ENCODE measurements at regions not wholly inside any gene's neighbourhood (a gene's known extent, or its start where the extent isn't known, plus 50 kb on each side); places are given as distances from the start of the nearest gene placed in this dataset.

- no peak overlapping the region for H3K9ac ChIP-seq (ENCODE audit: insufficient read depth, low read length, poor library complexity, severe bottlenecking)
- DNase-seq = no peak
- no peak overlapping the region for H2AFZ ChIP-seq (ENCODE audit: insufficient read depth, low read depth, low read length, poor library complexity, severe bottlenecking)
- Mint-ChIP-seq H3K27me3 (ENCODE audit: low read depth in 3 of 3) (peaks cover 1 to 4% (median 2%) of the 10 kb centered on the region in 3 donors), H3K4me1 (no peaks in the 10 kb centered on the region), H3K4me3 (no peak overlapping the region), H3K36me3 (no peaks in the 10 kb centered on the region), H3K27ac (no peak overlapping the region), H3K9me3 (peaks cover 0 to 3% (median 0%) of the 10 kb centered on the region in 7 donors)
- no peak overlapping the region for H3K4me3 ChIP-seq (replicated peaks in 1 of 3; ENCODE audit: low read depth in 2 of 3, low read length in 3 of 3)
- no peaks in the 10 kb centered on the region for H3K4me1 ChIP-seq (ENCODE audit: control insufficient read depth in 1 of 2, insufficient read depth in 2 of 2, low read length in 2 of 2)
- no peaks in the 10 kb centered on the region for H3K27me3 ChIP-seq (ENCODE audit: control insufficient read depth in 2 of 2, insufficient read depth in 2 of 2, low read length in 2 of 2)
- no peaks in the 10 kb centered on the region for H3K9me3 ChIP-seq (replicated peaks in 1 of 2; ENCODE audit: control insufficient read depth in 1 of 2, insufficient read depth in 1 of 2, low read length in 2 of 2)
- H4K20me1 ChIP-seq (ENCODE audit: insufficient read depth, low read length) = no peaks in the 10 kb centered on the region
- H3K4me2 ChIP-seq (replicated peaks; ENCODE audit: extremely low read depth, low read length, poor library complexity, severe bottlenecking) = no peak overlapping the region
- H3K27ac ChIP-seq (ENCODE audit: low read depth in 1 of 2, low read length in 2 of 2) = no peak overlapping the region
- TF ChIP-seq, protein P1, sequence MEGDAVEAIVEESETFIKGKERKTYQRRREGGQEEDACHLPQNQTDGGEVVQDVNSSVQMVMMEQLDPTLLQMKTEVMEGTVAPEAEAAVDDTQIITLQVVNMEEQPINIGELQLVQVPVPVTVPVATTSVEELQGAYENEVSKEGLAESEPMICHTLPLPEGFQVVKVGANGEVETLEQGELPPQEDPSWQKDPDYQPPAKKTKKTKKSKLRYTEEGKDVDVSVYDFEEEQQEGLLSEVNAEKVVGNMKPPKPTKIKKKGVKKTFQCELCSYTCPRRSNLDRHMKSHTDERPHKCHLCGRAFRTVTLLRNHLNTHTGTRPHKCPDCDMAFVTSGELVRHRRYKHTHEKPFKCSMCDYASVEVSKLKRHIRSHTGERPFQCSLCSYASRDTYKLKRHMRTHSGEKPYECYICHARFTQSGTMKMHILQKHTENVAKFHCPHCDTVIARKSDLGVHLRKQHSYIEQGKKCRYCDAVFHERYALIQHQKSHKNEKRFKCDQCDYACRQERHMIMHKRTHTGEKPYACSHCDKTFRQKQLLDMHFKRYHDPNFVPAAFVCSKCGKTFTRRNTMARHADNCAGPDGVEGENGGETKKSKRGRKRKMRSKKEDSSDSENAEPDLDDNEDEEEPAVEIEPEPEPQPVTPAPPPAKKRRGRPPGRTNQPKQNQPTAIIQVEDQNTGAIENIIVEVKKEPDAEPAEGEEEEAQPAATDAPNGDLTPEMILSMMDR (IDR thresholded peaks at IDR 0.05) = no peak
- no peaks in the 10 kb centered on the region for H3K79me2 ChIP-seq (ENCODE audit: insufficient read depth, low read length)
- no peaks in the 10 kb centered on the region for H3K36me3 ChIP-seq (replicated peaks in 1 of 2; ENCODE audit: control insufficient read depth in 1 of 2, insufficient read depth in 2 of 2, low read length in 2 of 2)
- intact Hi-C loops (cut with micrococcal nuclease) = no loop called here
These were observed 127.5 kb upstream of the GIMD1 start for GRCh38 chr4:106496061-106496460.

DNA sequence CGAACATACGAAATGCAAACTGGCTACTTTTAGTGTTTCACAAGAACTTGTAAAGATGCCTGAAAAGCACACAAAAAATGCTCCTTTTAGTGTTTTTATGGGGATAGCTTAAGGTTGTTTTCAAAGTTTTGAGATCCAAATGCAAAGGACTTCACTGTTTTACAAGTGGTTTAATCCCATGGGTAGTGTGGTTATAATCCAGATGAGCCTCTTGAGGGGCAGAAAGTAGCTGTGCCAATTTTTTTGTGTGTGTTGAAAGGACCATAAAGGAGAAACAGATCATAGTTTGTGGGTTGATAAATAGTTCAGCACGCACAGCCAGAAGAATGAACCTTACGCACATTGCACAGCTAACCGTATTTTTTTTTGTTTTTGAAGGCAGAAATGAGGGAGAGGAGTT lies 126.9 kb upstream of the GIMD1 start:
- Histone ChIP-seq H3K9me3 (replicated peaks in 1 of 2; ENCODE audit: control insufficient read depth in 1 of 2, insufficient read depth in 1 of 2, low read length in 2 of 2) (no peaks in the 10 kb centered on the region), H3K27ac (ENCODE audit: low read depth in 1 of 2, low read length in 2 of 2) (no peak overlapping the region), H3K27me3 (ENCODE audit: control insufficient read depth in 2 of 2, insufficient read depth in 2 of 2, low read length in 2 of 2) (no peaks in the 10 kb centered on the region), H4K20me1 (ENCODE audit: insufficient read depth, low read length) (no peaks in the 10 kb centered on the region), H3K4me2 (replicated peaks; ENCODE audit: extremely low read depth, low read length, poor library complexity, severe bottlenecking) (no peak overlapping the region), H2AFZ (ENCODE audit: insufficient read depth, low read depth, low read length, poor library complexity, severe bottlenecking) (no peak overlapping the region), H3K79me2 (ENCODE audit: insufficient read depth, low read length) (no peaks in the 10 kb centered on the region), H3K36me3 (replicated peaks in 1 of 2; ENCODE audit: control insufficient read depth in 1 of 2, insufficient read depth in 2 of 2, low read length in 2 of 2) (no peaks in the 10 kb centered on the region), H3K4me1 (ENCODE audit: control insufficient read depth in 1 of 2, insufficient read depth in 2 of 2, low read length in 2 of 2) (no peaks in the 10 kb centered on the region), H3K9ac (ENCODE audit: insufficient read depth, low read length, poor library complexity, severe bottlenecking) (no peak overlapping the region), H3K4me3 (replicated peaks in 1 of 3; ENCODE audit: low read depth in 2 of 3, low read length in 3 of 3) (no peak overlapping the region)
- DNase-seq = no peak
- Mint-ChIP-seq H3K27me3 (ENCODE audit: low read depth in 3 of 3) (peaks cover 1 to 2% (median 1%) of the 10 kb centered on the region in 3 donors), H3K4me1 (no peaks in the 10 kb centered on the region), H3K27ac (no peak overlapping the region), H3K4me3 (no peak overlapping the region), H3K36me3 (no peaks in the 10 kb centered on the region), H3K9me3 (peaks cover 0 to 3% (median 1%) of the 10 kb centered on the region in 7 donors)
- 80% methylated on average over 1 of the region's 5 CpGs for WGBS (ENCODE audit: insufficient coverage)
- intact Hi-C loops (cut with micrococcal nuclease) = no loop called here
- TF ChIP-seq, protein P1 (IDR thresholded peaks at IDR 0.05) = no peak
